Astrocyte of the spinal cord (primary cell): ENCODE measurements at regions not wholly inside any gene's neighbourhood (a gene's known extent, or its start where the extent isn't known, plus 50 kb on each side); places are given as distances from the start of the nearest gene placed in this dataset.

Experiments used
- DNase-seq: peaks from one replicate; pipeline ENCODE4 v3.0.0; 2011; ENCODE audit warnings: low read depth, low spot score
- H3K4me3 ChIP-seq: 2 replicates; pipeline ENCODE4 v1.5.1; 2011; ENCODE audit warnings: low read depth, mild to moderate bottlenecking, low read length, moderate library complexity
- CTCF ChIP-seq: IDR thresholded peaks from 2 replicates; pipeline ENCODE4 v1.5.1; 2012; ENCODE audit warnings: low read depth, mild to moderate bottlenecking, low read length, inconsistent platforms
- in situ Hi-C: cut with HindIII; loops from 2 replicates; pipeline ENCODE4 v1.10.0; 2017; ENCODE audit warnings: low sequenced_read_pairs

GRCh38 chr6:141165002-141165665, 967.6 kb upstream of the GJE1 start:
- DNase-seq, result no peak
- in situ Hi-C loops, result no loop called here
- no peak for TF ChIP-seq CTCF
- H3K4me3 ChIP-seq, result no peak overlapping the region

DNA sequence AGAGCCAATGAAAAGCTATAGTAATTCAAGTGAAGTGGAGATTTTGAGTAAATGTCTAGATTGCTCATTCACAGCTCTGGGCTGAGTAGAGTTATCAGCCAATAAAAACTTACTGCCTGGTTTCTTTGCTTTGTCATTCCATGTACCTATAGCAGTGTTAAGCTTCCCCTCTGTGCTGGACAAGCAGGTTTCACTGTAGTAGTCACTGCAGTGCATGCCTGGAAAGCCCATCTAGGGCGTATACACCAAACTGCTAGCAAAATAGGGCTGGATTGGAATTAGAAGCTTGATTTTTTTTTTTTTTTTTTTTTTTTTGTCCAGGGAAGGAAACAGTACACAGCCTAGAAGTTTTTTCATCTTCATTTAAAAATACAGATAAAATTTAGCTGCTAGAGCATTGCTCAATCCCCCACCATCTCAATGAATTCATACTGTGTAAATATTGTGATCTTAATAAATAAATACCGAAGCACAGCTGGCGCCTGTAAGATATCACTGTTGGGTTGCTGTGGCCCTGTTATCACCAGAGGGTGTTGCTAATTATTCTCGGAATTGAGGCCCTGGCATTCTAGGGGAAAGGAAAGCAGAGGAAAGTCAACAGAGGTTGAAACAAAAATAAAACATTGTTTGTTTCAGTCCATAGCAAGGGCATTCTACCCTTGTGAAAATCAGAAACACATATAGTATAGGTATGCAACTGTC, 968.5 kb upstream of the GJE1 start:
- TF ChIP-seq CTCF, result no peak
- in situ Hi-C loops, result no loop called here
- H3K4me3 ChIP-seq, result no peak overlapping the region
- no peak for DNase-seq

GRCh38 chr6:141163107-141163506, 969.6 kb upstream of the GJE1 start:
- DNase-seq, result no peak
- H3K4me3 ChIP-seq, result no peak overlapping the region
- no peak for TF ChIP-seq CTCF
- in situ Hi-C loops, result no loop called here

GRCh38 chr6:141158740-141159139, 974.0 kb upstream of the GJE1 start:
- in situ Hi-C loops, result no loop called here
- H3K4me3 ChIP-seq, result no peak overlapping the region
- DNase-seq, result no peak
- TF ChIP-seq CTCF, result no peak

DNA sequence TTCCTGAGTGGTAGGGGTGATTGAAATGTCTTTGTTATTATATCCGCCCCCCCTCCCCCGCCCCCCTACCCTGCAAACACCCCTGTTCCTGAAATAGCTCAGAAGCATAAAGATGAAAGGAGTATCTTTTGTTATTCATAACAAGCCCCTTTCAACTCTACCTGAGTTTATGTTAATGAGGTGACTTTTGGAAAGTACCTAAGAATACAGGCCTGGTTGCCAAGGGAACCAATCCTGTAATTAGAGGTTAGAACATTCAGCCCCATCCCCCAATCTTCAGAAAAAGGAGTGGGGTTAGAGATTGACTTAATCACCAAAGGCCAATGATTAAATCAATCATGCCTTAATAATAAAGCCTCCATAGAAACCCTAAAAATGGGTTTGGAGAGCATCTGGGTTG, 979.2 kb upstream of the GJE1 start:
- DNase-seq, result no peak
- in situ Hi-C loops, result no loop called here
- H3K4me3 ChIP-seq, result no peak overlapping the region
- TF ChIP-seq CTCF, result no peak

- peak; percentile 12 for DNase-seq
- in situ Hi-C loops, result no loop called here
- TF ChIP-seq CTCF, result no peak
- H3K4me3 ChIP-seq, result no peak overlapping the region
Observed at GRCh38 chr6:141152951-141153350, 979.8 kb upstream of the GJE1 start.
